ENCODE measurements at regions not wholly inside any gene's neighbourhood (a gene's known extent, or its start where the extent isn't known, plus 50 kb on each side); places are given as distances from the start of the nearest gene placed in this dataset.

DNA sequence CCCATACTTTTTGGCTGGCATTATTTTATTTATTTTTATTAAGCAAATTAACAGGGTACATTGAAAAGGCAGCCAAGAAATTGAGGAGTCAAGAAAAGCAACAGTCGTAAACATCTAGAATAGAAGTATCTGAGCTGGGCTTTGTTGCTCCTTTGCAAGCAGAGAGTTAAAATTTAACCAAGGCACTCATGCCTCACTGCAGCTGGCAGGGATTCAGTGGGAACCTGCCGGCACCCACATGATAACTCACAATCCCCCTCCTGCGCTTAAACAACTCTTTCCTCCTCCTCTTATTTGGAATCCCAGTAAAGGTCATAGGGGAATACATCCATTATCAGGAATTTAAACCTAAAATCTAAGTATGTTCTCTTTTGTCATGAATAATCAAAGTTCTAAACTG, 115.5 kb downstream of the SOX3 start:
- CTCF ChIA-PET: no interaction called here
- POLR2A ChIA-PET: no interaction called here
- no peak for DNase-seq (ENCODE audit: extremely low spot score)
- TF ChIP-seq SP1 (IDR thresholded peaks at IDR 0.05): no peak
- no peak for TF ChIP-seq ARNT (IDR thresholded peaks at IDR 0.05)
- TF ChIP-seq SUZ12 (IDR thresholded peaks at IDR 0.05): no peak
- TF ChIP-seq PKNOX1 (IDR thresholded peaks at IDR 0.05): no peak
- no peak for TF ChIP-seq FOXA1 (IDR thresholded peaks at IDR 0.05)
- TF ChIP-seq FOXK2 (IDR thresholded peaks at IDR 0.05): no peak
- no peak for TF ChIP-seq L3MBTL2 (conservative IDR thresholded peaks at IDR 0.05)
- TF ChIP-seq FOXM1 (IDR thresholded peaks at IDR 0.05; ENCODE audit: borderline replicate concordance): no peak
- no peak for TF ChIP-seq BHLHE40 (IDR thresholded peaks at IDR 0.05; ENCODE audit: borderline replicate concordance)
- TF ChIP-seq CTBP1 (IDR thresholded peaks at IDR 0.05; ENCODE audit: borderline replicate concordance): no peak
- no peak for TF ChIP-seq TARDBP (IDR thresholded peaks at IDR 0.05)
- TF ChIP-seq HDGF (IDR thresholded peaks at IDR 0.05; ENCODE audit: borderline replicate concordance): no peak
- TF ChIP-seq ELF4 (IDR thresholded peaks at IDR 0.05): no peak

- POLR2A ChIA-PET: no interaction called here
- TF ChIP-seq ARNT (IDR thresholded peaks at IDR 0.05) (no peak), FOXA1 (IDR thresholded peaks at IDR 0.05) (no peak), PKNOX1 (IDR thresholded peaks at IDR 0.05) (no peak), SUZ12 (IDR thresholded peaks at IDR 0.05) (no peak), BHLHE40 (IDR thresholded peaks at IDR 0.05; ENCODE audit: borderline replicate concordance) (no peak), L3MBTL2 (conservative IDR thresholded peaks at IDR 0.05) (no peak), NFRKB (IDR thresholded peaks at IDR 0.05) (no peak), CTBP1 (IDR thresholded peaks at IDR 0.05; ENCODE audit: borderline replicate concordance) (no peak)
- CTCF ChIA-PET: no interaction called here
- no peak for DNase-seq (ENCODE audit: extremely low spot score)
Measured at GRCh38 chrX:140362861-140363260, 142.0 kb downstream of the SOX3 start.

DNA sequence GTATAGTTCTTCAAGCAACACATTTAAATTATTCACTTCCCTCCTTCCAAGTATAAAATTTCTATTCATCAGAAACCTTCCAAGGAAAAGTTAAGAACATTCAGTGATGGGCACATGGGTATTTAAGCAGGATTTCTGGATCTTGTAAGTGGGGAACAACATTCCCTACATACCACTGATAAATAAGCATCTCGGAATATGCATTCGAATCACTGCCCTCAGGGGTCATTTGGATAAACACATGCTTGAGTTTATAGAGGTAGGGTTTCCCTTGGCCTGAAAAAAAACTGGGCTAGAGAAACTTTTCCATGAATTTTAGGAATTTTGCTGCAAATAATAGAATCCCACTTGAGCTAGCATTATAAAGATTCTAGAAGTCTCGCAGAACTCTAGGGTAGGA, 143.9 kb downstream of the SOX3 start:
- DNase-seq (ENCODE audit: extremely low spot score): no peak
- POLR2A ChIA-PET: no interaction called here
- TF ChIP-seq ARNT (IDR thresholded peaks at IDR 0.05) (no peak), SUZ12 (IDR thresholded peaks at IDR 0.05) (no peak), ELF4 (IDR thresholded peaks at IDR 0.05) (no peak), PKNOX1 (IDR thresholded peaks at IDR 0.05) (no peak), L3MBTL2 (conservative IDR thresholded peaks at IDR 0.05) (no peak), SP1 (IDR thresholded peaks at IDR 0.05) (no peak), LEF1 (IDR thresholded peaks at IDR 0.05; ENCODE audit: borderline replicate concordance) (no peak), ZNF384 (IDR thresholded peaks at IDR 0.05) (no peak), FOXA1 (IDR thresholded peaks at IDR 0.05) (no peak), FOXM1 (IDR thresholded peaks at IDR 0.05; ENCODE audit: borderline replicate concordance) (no peak), CTBP1 (IDR thresholded peaks at IDR 0.05; ENCODE audit: borderline replicate concordance) (no peak), HDGF (IDR thresholded peaks at IDR 0.05; ENCODE audit: borderline replicate concordance) (no peak), BHLHE40 (IDR thresholded peaks at IDR 0.05; ENCODE audit: borderline replicate concordance) (no peak), NFRKB (IDR thresholded peaks at IDR 0.05) (no peak), TARDBP (IDR thresholded peaks at IDR 0.05) (no peak), FOXK2 (IDR thresholded peaks at IDR 0.05) (no peak)
- CTCF ChIA-PET: no interaction called here

DNA sequence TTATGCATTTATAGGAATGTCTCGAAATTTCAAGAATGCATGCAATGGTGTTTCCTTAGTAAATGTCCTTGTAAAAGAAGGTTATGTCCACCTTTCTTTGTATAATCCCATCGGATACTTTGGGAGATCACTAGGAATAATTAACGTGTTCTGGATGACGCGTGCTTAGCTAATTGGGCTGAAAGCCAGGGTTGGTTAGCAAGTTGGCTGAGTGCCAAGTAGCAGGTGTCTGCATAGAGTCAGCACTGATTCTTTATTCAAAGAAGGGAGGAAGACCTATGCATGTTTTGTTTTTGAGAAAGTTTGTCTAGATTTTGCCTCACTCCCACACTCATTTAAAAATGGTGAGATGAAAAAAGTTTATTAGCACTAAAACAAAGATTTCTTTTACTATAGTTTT, 144.6 kb downstream of the SOX3 start:
- no peak for TF ChIP-seq FOXM1 (IDR thresholded peaks at IDR 0.05; ENCODE audit: borderline replicate concordance)
- TF ChIP-seq TARDBP (IDR thresholded peaks at IDR 0.05): no peak
- TF ChIP-seq PKNOX1 (IDR thresholded peaks at IDR 0.05): no peak
- no peak for TF ChIP-seq FOXK2 (IDR thresholded peaks at IDR 0.05)
- TF ChIP-seq ZNF384 (IDR thresholded peaks at IDR 0.05): no peak
- no peak for TF ChIP-seq LEF1 (IDR thresholded peaks at IDR 0.05; ENCODE audit: borderline replicate concordance)
- TF ChIP-seq FOXA1 (IDR thresholded peaks at IDR 0.05): no peak
- no peak for TF ChIP-seq BHLHE40 (IDR thresholded peaks at IDR 0.05; ENCODE audit: borderline replicate concordance)
- no peak for TF ChIP-seq NFRKB (IDR thresholded peaks at IDR 0.05)
- no peak for TF ChIP-seq SP1 (IDR thresholded peaks at IDR 0.05)
- no peak for TF ChIP-seq ARNT (IDR thresholded peaks at IDR 0.05)
- no peak for TF ChIP-seq ELF4 (IDR thresholded peaks at IDR 0.05)
- TF ChIP-seq SUZ12 (IDR thresholded peaks at IDR 0.05): no peak
- TF ChIP-seq CTBP1 (IDR thresholded peaks at IDR 0.05; ENCODE audit: borderline replicate concordance): no peak
- DNase-seq (ENCODE audit: extremely low spot score): no peak
- ChIA-PET CTCF (interaction anchor here (0.6 kb wide), 1 partner anchor 36 kb away, joined by 3 read pairs; no protein-coding TSS in a partner anchor), POLR2A (no interaction called here)

DNA sequence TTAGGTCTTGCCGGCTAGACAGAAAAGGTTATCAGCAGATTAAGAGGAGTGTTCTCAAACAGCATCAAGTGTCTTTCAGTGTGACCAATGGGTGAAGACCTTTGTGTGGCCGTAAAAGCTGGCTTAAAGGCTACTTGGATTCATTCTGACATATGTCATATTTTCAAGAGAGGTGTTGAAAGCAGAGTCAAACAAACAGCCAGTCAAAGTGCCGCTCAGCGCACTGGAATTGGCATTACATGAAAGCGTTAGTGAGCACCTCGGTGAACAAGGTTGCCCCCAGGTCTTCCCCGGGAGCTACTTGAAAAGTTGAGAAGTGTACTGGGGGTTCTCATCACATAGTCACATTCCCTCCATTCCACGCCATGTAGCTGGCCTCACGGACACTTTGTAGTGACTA, 148.9 kb downstream of the SOX3 start:
- no peak for DNase-seq (ENCODE audit: extremely low spot score)
- POLR2A ChIA-PET: no interaction called here
- CTCF ChIA-PET: no interaction called here
- TF ChIP-seq NFRKB (IDR thresholded peaks at IDR 0.05) (no peak), PKNOX1 (IDR thresholded peaks at IDR 0.05) (no peak), CTBP1 (IDR thresholded peaks at IDR 0.05; ENCODE audit: borderline replicate concordance) (no peak), SP1 (IDR thresholded peaks at IDR 0.05) (no peak), ARNT (IDR thresholded peaks at IDR 0.05) (no peak), SUZ12 (IDR thresholded peaks at IDR 0.05) (no peak), FOXK2 (IDR thresholded peaks at IDR 0.05) (no peak), HDGF (IDR thresholded peaks at IDR 0.05; ENCODE audit: borderline replicate concordance) (no peak), FOXA1 (IDR thresholded peaks at IDR 0.05) (no peak), ZNF384 (IDR thresholded peaks at IDR 0.05) (no peak), FOXM1 (IDR thresholded peaks at IDR 0.05; ENCODE audit: borderline replicate concordance) (no peak), L3MBTL2 (conservative IDR thresholded peaks at IDR 0.05) (no peak), BHLHE40 (IDR thresholded peaks at IDR 0.05; ENCODE audit: borderline replicate concordance) (no peak)

All from HEK293T (cell line).